GM18909 (cell line): ENCODE measurements at regions not wholly inside any gene's neighbourhood (a gene's known extent, or its start where the extent isn't known, plus 50 kb on each side); places are given as distances from the start of the nearest gene placed in this dataset.
A peak's percentile ranks its signal among the peaks of the same experiment; 100 is the strongest.
"Not testable (repeated sequence)": the region's sequence is repeated elsewhere in the genome, so short reads cannot be mapped to it uniquely, and the experiment has no call there.

Experiments used
- ATAC-seq: cut with Tn5 transposase; IDR thresholded peaks from one replicate; pipeline ENCODE4 v1.9.1; 2021; ENCODE audit warnings: mild to moderate bottlenecking; ENCODE audit not compliant: unreplicated experiment, poor library complexity

DNA sequence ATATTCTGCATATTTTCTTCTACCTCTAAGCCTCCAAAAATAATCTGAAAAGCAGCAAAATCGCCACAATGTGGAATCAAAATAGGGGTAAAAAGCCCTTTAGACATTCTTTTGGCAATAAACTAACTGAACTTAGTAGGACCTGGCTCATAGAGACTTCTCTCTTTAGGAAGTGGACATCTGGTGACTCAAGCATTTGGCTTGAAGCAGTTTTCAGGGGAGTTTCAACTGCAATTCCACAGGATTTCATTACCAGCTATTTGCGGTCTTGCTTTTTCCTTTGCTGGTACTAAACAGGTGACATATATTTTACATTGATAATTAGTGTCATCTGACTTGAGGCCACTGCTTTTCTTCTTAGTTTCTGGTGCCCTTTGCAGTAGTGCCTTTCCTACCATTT is 173.2 kb upstream of the FBN2 start:
- no peak for ATAC-seq

DNA sequence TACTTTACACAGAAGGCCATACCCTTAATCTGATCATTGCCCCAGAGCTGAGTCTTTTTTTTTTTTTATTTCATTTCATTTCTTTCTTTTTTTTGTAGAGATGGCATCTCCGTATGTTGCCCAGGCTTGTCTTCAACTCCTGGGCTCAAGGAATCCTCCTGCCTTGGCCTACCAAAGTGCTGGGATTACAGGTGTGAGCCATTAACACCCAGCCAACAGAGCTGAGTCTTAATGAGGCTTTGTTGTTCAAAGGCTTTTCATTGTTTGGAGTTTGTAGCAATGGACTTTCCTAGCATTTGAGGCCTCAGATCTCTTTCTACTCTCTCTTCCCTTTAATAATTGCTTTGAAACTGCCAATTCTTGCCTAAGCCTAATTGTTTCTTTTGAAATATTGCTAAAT is 176.5 kb upstream of the FBN2 start:
- no peak for ATAC-seq

DNA sequence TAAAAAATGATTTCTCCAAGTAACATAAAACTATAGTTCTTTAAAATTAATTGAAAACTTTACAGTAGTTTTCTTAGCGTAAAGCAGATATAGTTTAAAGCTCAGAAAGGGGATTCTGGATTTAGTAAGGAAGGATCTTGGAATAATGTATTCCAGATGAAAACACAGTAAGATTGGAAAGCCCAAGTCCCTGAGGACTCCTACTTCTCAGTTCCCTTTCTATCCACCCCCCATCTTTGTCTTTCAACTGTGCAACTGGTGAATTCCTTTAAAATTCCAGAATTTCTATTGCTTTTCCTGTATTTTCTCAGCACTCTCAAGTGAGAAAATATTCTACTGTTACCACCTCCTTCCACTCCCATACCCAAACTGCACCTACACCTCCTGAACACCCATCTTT is 184.5 kb upstream of the FBN2 start:
- no peak for ATAC-seq

DNA sequence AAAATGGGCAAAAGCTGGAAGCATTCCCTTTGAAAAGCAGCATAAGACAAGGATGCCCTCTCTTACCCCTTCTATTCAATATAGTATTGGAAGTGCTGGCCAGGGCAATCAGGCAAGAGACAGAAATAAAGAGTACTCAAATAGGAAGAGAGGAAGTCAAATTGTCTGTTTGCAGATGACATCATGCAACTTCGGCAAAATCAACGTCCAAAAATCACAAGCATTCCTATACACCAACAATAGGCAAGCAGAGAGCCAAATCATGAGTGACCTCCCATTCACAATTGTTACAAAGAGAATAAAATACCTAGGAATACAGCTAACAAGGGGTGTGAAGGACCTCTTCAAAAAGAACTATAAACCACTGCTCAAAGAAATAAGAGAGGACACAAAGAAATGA is 192.0 kb upstream of the FBN2 start:
- ATAC-seq, result not testable (repeated sequence)

DNA sequence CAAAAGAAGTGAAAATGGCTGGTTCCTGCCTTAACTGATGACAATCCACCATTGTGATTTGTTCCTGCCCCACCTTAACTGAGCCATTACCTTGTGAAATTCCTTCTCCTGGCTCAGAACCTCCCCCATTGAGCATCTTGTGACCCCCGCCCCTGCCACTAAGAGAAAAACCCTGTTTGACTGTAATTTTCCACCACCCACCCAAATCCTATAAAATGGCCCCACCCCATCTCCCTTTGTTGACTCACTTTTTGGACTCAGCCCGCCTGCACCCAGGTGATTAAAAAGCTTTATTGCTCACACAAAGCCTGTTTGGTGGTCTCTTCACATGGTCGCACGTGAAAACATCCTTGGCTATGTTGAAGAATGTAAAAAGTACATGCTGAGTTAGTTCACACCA is 197.6 kb upstream of the FBN2 start:
- ATAC-seq, result not testable (repeated sequence)

DNA sequence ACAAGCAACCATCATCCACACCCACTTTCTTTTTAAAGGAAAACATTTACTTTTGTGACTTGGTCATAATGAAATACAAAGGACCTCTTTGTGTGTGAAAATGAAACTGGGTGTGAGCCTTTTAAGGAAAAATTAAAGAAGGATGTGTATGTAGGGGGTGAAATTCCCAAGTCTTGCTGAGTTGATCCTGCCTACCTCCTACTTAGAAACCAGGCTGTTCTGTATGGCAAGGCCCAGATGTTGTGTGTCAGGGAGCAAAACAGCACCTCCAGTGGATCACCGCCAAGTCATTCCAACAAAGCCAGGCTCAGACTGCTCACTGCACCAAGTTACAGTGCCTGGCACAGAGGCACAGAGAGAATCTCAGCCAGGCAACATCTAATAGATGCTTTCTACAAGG is 198.5 kb upstream of the FBN2 start:
- ATAC-seq, result no peak

DNA sequence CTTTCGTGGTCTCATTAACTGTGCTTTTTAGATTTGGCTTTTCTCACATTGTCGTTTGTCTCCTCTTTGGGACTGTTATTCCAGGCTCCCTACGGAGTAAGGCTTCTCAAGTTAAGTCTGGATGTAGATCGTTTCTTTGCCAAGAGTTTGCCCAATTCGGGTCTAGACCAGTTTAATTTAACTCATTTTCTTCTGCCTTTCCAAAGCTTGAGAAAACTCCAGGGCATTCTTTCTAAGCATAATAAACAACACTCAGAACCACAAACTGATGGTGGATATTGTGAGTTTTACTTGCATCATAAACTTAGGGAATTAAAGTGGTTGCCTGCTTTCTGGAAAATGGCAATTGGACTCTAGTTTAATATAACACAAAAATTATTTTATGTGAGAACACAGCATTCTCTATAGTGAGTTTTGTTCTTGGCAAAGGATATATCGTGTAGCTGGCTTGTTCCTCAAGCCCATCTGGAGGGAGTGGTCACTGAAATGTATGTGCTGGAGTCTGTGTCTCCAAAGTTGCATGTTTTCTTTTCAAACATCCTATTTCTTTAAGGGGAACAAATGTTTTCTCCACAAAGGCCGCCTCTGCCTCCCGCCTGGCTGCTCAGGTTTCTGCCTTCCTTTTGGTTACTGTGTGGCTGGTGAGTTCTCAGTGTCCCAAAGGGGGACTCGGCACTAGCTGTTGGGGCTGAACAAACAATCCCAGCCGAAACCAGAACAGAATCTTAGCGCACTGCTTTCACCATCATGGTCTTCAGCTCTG is 211.3 kb upstream of the FBN2 start:
- no peak for ATAC-seq

DNA sequence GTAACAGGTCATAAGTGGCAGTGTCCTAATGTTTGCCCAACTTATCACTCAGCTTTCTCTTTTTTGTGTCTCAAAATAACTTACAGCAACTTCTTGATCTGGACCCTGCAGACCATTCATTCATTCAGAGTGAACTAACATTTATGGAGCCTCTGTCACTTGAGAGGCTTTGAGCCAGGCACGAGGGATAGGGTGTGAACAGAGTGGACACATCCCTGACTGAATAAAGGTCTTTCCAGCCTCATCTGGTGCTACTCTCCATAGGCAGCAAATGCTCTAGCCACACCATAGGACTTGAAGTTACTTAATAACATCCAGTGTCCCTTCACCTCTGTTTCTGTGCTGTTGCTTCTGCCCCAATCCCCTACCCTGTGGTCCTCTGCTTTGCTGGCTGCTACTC is 212.1 kb upstream of the FBN2 start:
- ATAC-seq, result no peak

DNA sequence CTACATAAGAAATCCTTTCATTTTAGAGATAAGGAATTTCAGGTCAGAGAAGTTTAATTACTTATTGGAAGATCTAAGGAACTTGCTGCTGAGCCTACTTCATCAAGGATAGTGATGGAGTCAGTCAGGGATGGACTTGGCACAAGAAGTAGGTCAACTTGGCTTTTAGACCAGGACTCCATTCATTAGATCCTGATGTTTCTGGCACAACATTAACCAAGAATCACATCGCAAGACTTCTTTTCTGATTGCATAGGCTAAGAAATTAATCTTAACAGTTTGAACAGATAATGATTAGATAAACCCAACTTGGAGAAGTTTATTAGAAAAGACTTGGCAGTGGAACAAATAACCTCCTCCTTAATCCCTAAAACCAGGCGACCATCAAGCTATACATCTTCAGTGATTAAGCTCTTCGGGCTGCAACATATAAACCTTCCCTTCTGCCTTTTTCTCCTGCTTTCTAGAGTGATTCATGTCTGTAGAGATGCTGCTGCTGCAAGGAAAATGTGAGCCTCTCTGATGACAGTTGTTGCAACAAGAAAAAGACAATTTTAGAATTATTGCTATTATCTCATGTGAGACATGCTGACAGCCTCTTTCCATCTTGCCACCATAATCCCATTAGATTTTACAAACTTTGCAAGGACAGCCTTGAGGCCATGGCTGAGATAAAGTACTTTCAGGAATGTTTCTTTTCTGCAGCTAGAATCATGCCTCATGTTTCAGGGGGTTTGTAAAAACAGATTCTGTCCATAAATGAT is 207.9 kb upstream of the SLC27A6 start:
- no peak for ATAC-seq

DNA sequence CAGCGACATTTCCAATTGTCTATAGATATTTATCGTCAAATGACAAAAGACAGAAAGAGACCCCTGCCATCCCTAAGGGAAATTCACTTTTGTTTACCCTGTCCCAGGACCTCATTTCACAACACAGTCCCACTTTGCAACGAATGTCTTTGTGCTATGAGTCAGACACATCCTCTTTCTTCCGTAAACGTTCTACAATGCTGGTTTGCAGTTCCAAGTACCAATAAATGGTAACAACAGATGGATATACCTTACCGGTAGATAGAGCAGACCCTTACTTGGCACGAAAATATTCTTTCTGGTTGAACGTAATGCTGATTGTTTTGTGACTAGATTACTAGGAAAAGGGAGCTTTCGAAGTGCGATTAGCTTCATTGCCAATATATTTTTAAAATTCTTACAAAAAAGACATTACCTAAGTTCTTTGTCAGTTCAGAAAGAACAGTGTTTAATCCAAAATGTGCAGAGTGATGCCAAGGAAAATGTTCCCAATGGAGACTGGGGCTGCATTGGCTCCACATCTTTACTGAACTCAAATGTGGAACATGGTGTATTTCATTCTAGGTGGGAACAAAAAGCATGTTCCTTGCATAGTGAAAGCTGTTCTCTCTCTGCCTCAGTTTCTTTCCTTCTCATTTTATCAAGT is 202.5 kb upstream of the SLC27A6 start:
- ATAC-seq, result no peak

DNA sequence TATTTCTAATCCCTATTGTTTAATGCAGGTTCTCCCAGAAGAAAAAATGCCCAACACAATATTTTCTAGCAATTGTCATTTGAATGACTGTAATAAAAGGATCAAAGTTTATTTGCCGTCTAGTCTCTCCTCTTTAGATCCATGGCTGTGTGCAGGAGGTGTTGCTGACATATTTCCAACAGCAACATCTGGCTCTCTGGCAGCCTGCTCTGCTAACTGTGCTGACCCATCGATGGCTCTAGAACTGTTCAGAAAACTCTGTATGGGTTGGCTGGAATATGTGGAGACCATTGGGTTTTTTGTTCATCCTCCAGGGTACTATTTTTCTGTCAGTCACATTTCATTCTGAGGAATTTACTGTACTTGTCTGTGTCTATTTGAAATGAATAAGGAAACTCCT is 202.0 kb upstream of the SLC27A6 start:
- no peak for ATAC-seq

DNA sequence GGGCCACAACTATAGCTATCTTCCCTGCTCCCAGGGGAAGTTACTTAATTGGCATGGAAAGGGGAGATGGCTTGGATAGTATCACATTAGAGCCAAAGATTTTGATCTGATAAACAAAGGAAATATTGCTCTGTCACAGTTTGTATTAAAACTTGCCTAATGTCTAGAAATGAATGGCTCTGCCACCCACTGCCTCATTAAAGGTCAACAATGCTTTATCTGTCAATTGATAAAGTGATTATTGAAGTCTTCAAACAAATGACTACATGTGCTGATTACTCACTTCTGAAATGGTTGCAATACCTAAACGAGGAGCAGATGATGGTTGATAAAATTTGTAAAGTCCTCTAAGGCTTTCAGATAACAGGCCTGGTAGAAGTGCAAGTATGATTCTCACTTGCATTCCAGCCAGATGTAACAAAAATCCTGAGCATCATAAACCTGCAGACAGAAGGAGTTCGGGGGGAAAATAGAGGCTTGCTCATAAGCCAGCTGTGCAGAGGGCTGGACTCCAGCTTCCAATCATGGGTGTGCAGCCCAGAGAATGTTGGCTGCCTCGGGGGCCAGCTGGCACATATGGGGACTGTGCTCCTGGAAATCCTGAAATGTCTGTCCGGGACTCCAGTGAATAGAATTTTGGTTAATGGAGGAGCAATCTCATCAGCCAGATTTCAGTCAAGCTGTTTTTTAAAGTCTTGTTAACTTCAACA is 200.5 kb upstream of the SLC27A6 start:
- ATAC-seq, result no peak

DNA sequence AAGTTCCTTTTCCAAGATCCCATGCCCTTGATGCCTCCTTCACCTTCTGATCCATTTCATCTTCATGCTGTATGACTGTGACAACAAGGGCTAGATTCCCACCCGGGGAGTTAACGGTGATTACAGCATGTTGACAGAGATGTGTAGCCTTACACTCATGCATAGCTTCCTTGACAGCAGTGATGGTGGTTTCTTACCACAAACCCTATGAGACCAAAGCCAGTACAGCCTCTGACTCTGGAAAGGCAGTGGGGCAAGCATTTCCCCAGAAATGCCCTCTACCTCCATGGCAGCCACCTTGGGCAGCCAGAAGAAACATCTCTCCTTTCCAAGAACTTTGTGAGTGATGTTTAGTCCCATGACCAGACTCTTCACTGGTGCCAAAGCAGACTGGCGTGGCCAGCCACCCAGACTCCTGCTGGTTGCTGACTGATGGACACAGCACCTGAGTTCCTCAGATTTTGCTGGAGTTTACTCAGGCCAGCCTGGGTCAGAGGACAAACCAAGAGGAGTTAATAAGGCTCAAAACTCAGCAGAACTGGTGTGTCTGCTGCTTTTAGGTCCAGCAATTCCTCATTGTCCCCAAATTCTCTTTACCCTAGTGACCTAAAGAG is 199.7 kb upstream of the SLC27A6 start:
- ATAC-seq, result no peak

DNA sequence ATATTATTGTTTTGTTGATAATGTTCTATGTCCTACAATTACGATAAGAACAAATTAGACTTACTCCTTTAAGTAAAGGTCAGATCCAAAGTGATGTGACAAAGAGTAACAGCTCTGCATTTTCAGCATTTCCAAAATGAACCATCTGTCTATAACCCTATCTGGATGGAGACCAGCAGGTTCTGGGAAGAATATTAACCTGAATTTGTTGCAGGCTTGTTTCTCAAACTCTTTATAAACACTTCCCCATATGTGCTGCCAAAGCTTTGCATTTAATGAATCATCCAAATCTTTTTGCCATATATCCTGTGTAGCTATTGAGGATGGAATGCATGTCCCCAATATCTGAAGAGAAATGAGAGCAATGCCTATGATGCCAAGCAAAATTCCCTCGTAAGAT is 198.9 kb upstream of the SLC27A6 start:
- no peak for ATAC-seq

DNA sequence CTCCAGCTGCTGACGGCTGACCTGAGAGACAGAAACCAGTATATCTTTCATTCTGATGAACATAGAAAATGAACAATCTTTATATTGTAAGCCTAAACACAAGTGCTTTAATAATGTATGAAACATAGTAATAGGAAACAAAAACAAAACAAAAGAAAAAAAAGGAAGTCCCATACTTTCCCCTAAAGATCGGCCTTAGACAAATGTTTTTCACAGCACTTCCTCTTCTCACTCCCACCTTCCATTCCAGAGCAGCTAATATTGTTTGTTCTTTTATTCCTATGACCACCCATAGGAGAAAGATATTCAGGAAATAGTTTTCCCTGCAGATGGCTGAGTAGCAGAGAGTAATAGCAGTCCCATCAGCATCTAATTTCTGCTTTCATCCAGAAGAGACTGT is 194.4 kb upstream of the SLC27A6 start:
- no peak for ATAC-seq

DNA sequence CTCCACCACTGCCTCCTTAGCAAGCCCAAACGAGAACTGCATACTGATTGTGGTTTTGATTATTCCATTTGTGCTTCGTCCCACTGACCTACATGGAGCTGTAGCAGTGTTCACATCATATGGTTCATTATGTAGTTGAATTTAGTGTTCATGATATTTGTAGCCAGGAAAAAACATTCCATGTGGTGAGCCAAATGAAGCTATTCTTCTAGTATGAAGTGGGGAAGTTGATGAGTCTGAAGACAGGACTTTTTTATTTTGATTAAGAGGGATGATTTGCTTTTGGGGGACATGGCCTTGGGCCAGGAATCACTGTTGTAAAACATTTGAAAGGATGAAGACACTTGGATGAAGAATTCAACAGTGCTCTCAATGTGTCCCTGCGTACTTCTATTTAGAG is 192.9 kb upstream of the SLC27A6 start:
- ATAC-seq, result no peak

DNA sequence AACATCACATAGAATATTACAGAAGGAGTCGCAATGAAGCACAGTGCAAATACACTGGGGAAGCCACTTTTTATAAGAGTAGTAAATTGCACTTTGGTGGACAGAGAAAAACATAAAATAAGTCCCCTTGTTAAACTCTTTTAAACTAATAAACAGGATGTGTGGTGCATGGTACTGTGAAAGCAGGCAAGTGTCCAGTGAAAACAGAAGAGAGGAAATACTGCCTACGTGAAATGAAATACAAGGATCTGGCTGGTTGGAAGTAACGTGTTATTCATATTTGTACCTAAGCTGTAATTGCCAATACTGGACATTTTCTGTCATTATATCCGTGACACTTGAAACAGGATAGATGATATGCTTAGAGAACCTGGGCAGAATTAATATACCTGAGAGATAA is 191.9 kb upstream of the SLC27A6 start:
- no peak for ATAC-seq

DNA sequence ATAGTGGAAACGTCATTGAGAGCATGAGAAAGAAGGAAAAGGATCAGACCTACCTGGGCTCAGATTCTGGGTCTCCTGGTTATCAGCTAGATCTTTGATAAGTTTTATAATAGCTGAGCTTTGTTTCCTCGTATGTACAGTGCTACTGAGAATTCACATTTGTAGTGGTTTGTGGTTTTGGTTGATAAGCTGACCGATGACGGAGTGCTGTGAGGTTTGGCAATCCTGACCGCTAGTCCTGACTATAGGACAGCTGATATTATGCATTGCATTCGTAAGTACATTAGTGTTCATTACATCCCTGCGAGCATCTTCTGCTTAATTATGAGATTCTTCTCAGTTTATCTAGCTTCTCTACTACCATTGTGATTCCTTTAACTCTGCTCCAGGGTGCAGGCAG is 190.7 kb upstream of the SLC27A6 start:
- ATAC-seq, result peak; percentile 60

DNA sequence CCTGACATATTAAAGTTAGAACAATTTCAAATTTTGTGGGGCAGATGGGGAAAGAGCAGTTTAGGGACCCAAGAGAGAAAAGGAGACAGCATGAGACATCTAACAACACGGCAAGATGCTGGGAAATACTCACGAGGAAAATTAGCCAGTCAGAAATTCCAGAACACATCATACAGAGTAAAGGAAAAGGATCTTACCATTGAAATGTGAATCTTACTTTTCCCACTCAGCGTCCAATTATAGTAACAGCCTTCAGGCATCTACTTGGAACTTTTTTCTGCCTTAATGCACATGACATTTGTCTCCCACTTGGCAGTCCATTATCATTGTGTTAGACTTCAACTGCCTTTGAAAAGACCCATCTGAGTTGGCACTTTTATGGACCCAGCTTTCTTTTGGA is 189.7 kb upstream of the SLC27A6 start:
- ATAC-seq, result no peak

DNA sequence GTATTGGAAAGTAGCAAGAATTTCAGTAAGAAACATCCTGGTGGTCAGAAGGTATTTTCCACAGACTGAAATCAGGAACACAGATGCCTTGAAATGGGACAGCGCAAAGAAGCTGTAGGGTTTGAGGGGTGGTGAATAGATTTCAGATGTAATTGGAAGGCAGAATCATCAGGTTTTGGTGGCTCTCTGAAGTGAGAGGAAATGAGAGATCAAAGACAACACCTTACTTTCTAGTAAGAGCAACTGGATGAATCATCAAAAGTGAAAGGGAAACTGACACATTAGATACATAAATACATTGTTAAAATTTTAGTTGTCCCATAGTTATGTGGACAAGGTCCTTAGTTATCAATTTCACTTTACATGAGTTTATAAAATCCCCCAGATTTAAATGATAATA is 188.2 kb upstream of the SLC27A6 start:
- peak; percentile 91 for ATAC-seq
